Gastroesophageal sphincter (tissue), 4 donors: ENCODE measurements at regions not wholly inside any gene's neighbourhood (a gene's known extent, or its start where the extent isn't known, plus 50 kb on each side); places are given as distances from the start of the nearest gene placed in this dataset.

Experiments
- ATAC-seq: fragments of 150-250 bp; one replicate; pipeline ENCODE4 v1.9.1; 2016; ENCODE audit warnings: mild to moderate bottlenecking, moderate library complexity
- H3K27ac ChIP-seq, 4 donors: fragments of 200-600 bp; sonication (generic) in 3 of 4; 1 replicate in 3 of 4; 2 replicates in 1 of 4; pipeline ENCODE4 v1.5.1; 2016 to 2019
- H3K27me3 ChIP-seq: fragments of 200-600 bp; sonication (generic); one replicate; pipeline ENCODE4 v1.5.1; 2019
- H3K36me3 ChIP-seq, 2 donors: fragments of 200-600 bp; sonication (generic); one replicate each; pipeline ENCODE4 v1.5.1; 2019; ENCODE audit warnings: control low read depth in 1 of 2
- H3K4me1 ChIP-seq, 3 donors: fragments of 200-600 bp; sonication (generic); 1 replicate in 2 of 3; 2 replicates in 1 of 3; pipeline ENCODE4 v1.5.1; 2016 to 2019; ENCODE audit warnings: control low read depth in 2 of 3
- H3K4me3 ChIP-seq, 2 donors: fragments of 200-600 bp; sonication (generic); one replicate each; pipeline ENCODE4 v1.5.1; 2019; ENCODE audit warnings: mild to moderate bottlenecking in 1 of 2, moderate library complexity in 1 of 2
- H3K9me3 ChIP-seq, 3 donors: fragments of 200-600 bp; sonication (generic); one replicate each; pipeline ENCODE4 v1.5.1; 2017 to 2019; ENCODE audit warnings: control low read depth in 2 of 3
- CTCF ChIP-seq, 4 experiments: fragments of 200-600 bp in 2 of 4; fragments of 450-650 bp in 2 of 4; sonication (generic) in 1 of 4; IDR thresholded peaks; one replicate each; pipeline ENCODE4 v1.5.1; 2017 to 2019; ENCODE audit warnings: antibody characterized with exemption in 4 of 4, mild to moderate bottlenecking in 2 of 4, moderate library complexity in 2 of 4
- EP300 ChIP-seq: sonication (generic); formaldehyde crosslinking; IDR thresholded peaks from one replicate; pipeline ENCODE4 v1.6.1; 2017; ENCODE audit warnings: antibody characterized with exemption, mild to moderate bottlenecking
- POLR2A ChIP-seq, 2 donors: fragments of 450-650 bp; IDR thresholded peaks; one replicate each; pipeline ENCODE4 v1.6.1; 2017; ENCODE audit warnings: antibody characterized with exemption in 2 of 2, mild to moderate bottlenecking in 2 of 2, moderate library complexity in 1 of 2
- POLR2AphosphoS5 ChIP-seq: sonication (generic); formaldehyde crosslinking; IDR thresholded peaks from one replicate; pipeline ENCODE4 v1.6.1; 2017; ENCODE audit warnings: antibody characterized with exemption
- WGBS, 2 donors: methylation state at CpG; one replicate each; pipeline ENCODE4 v1.1.5; 2018; ENCODE audit warnings: low coverage in 1 of 2; 5-methylcytosine and 5-hydroxymethylcytosine counted together

DNA sequence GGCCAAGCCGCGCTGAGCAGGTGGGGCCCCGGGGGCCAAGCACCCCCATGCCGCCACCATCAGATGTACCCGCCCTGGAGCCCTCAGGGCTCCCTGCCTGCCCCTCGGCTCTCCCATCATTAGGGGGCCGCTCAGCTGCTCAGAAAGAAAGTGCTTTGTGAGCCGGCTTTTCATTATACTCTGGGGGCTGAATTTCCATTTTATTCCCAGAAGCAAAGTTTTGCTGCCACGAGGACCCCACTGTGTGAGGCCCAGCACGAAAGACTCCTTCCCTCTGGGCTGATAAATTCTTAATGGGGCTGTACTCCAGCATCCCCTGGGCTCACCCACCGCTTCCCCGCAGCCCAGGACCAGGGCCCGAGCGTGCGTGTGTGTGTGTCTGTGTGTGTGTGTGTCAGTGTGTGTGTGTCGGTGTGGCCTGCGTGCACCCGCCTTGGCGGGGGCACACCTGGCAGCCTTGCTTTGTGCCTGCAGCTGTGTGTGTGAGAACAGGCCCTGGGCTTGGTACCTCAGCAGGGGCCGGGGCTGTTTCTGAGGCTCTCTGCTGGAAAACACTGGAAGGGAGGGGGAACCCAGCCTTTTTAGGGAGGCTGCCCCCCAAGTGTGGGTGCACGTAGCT, 103.0 kb upstream of the GSE1 start:
- no peaks in the 10 kb centered on the region for H3K9me3 ChIP-seq
- 92% methylated on average over 5 of the region's 21 CpGs; no CpG with 5 or more reads in 1 of the 2 donors for WGBS, 2 donors
- no peak overlapping the region for H3K27ac ChIP-seq
- H3K36me3 ChIP-seq = no peaks in the 10 kb centered on the region
- TF ChIP-seq CTCF (IDR thresholded peaks at IDR 0.05) = no peak
- no peaks in the 10 kb centered on the region for H3K27me3 ChIP-seq
- peaks cover 0 to 20% (median 15%) of the 10 kb centered on the region in 3 donors for H3K4me1 ChIP-seq
- H3K4me3 ChIP-seq = no peak overlapping the region
- ATAC-seq = no peak

GRCh38 chr16:85511938-85512807, 100.9 kb upstream of the GSE1 start:
- TF ChIP-seq POLR2AphosphoS5 = no peak
- no peak for TF ChIP-seq EP300
- TF ChIP-seq CTCF (IDR thresholded peaks at IDR 0.05) = no peak
- no peak for TF ChIP-seq POLR2A (IDR thresholded peaks at IDR 0.05)
- no peaks in the 10 kb centered on the region for H3K9me3 ChIP-seq
- no peaks in the 10 kb centered on the region for H3K27me3 ChIP-seq
- no peak for ATAC-seq
- H3K27ac ChIP-seq = no peak overlapping the region
- 91 to 93% methylated on average over 9 to 15 of the region's 24 CpGs for WGBS, 2 donors
- H3K4me3 ChIP-seq = no peak overlapping the region
- peaks cover 0 to 29% (median 21%) of the 10 kb centered on the region in 3 donors for H3K4me1 ChIP-seq
- H3K36me3 ChIP-seq = no peaks in the 10 kb centered on the region

DNA sequence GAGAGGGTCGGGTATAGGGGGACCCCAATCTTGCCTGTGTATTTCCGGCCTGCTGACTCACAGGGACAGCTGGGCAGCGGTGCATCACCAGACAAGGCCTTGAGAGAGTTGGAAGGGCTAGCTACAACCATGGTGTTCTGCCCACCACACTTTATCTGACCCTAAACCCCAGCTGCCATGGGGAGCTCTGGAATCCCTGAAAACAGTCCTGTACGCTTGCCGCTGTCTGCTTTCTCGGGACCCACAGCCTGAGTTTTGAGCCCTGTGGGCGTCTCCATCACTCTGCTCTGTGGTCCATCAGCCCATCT, 100.4 kb upstream of the GSE1 start:
- TF ChIP-seq POLR2A (IDR thresholded peaks at IDR 0.05) (no peak), CTCF (IDR thresholded peaks at IDR 0.05) (no peak), POLR2AphosphoS5 (no peak), EP300 (no peak)
- no peaks in the 10 kb centered on the region for H3K9me3 ChIP-seq
- no peak overlapping the region for H3K4me3 ChIP-seq
- no peak overlapping the region for H3K27ac ChIP-seq
- no peaks in the 10 kb centered on the region for H3K27me3 ChIP-seq
- ATAC-seq = no peak
- WGBS, 2 donors = 90 to 94% methylated on average over 2 to 3 of the region's 7 CpGs
- H3K36me3 ChIP-seq = no peaks in the 10 kb centered on the region
- peaks cover 0 to 29% (median 21%) of the 10 kb centered on the region in 3 donors for H3K4me1 ChIP-seq

GRCh38 chr16:85513180-85513579, 99.9 kb upstream of the GSE1 start:
- Histone ChIP-seq H3K4me3 (no peak overlapping the region), H3K4me1 (peaks cover 0 to 29% (median 21%) of the 10 kb centered on the region in 3 donors), H3K27ac (no peak overlapping the region), H3K36me3 (no peaks in the 10 kb centered on the region), H3K27me3 (no peaks in the 10 kb centered on the region), H3K9me3 (no peaks in the 10 kb centered on the region)
- TF ChIP-seq POLR2AphosphoS5 (no peak), CTCF (IDR thresholded peaks at IDR 0.05) (no peak), EP300 (no peak), POLR2A (IDR thresholded peaks at IDR 0.05) (no peak)
- no peak for ATAC-seq
- WGBS, 2 donors = 79 to 81% methylated on average over 4 to 7 of the region's 9 CpGs

- no peaks in the 10 kb centered on the region for H3K9me3 ChIP-seq
- no peak overlapping the region for H3K27ac ChIP-seq
- no peak for ATAC-seq
- peaks cover 0 to 29% (median 21%) of the 10 kb centered on the region in 3 donors for H3K4me1 ChIP-seq
- TF ChIP-seq CTCF (IDR thresholded peaks at IDR 0.05) = no peak
- TF ChIP-seq POLR2A (IDR thresholded peaks at IDR 0.05) = no peak
- TF ChIP-seq EP300 = no peak
- no peak for TF ChIP-seq POLR2AphosphoS5
- H3K27me3 ChIP-seq = no peaks in the 10 kb centered on the region
- 71 to 100% methylated on average over 1 of the region's 10 CpGs for WGBS, 2 donors
- no peaks in the 10 kb centered on the region for H3K36me3 ChIP-seq
- no peak overlapping the region for H3K4me3 ChIP-seq
These were observed 99.5 kb upstream of the GSE1 start for GRCh38 chr16:85513649-85514048.
